ENCODE measurements at regions not wholly inside any gene's neighbourhood (a gene's known extent, or its start where the extent isn't known, plus 50 kb on each side); places are given as distances from the start of the nearest gene placed in this dataset.

- TF ChIP-seq POLR2A (IDR thresholded peaks at IDR 0.05) (no peak), CTCF (IDR thresholded peaks at IDR 0.05) (no peak), POLR2AphosphoS5 (IDR thresholded peaks at IDR 0.05) (no peak), EP300 (IDR thresholded peaks at IDR 0.05; ENCODE audit: low read depth) (no peak)
Measured at GRCh38 chr5:3287516-3287915, 308.1 kb upstream of the IRX1 start.

Data from transverse colon (tissue), 4 donors.